ENCODE measurements at regions not wholly inside any gene's neighbourhood (a gene's known extent, or its start where the extent isn't known, plus 50 kb on each side); places are given as distances from the start of the nearest gene placed in this dataset.

DNA sequence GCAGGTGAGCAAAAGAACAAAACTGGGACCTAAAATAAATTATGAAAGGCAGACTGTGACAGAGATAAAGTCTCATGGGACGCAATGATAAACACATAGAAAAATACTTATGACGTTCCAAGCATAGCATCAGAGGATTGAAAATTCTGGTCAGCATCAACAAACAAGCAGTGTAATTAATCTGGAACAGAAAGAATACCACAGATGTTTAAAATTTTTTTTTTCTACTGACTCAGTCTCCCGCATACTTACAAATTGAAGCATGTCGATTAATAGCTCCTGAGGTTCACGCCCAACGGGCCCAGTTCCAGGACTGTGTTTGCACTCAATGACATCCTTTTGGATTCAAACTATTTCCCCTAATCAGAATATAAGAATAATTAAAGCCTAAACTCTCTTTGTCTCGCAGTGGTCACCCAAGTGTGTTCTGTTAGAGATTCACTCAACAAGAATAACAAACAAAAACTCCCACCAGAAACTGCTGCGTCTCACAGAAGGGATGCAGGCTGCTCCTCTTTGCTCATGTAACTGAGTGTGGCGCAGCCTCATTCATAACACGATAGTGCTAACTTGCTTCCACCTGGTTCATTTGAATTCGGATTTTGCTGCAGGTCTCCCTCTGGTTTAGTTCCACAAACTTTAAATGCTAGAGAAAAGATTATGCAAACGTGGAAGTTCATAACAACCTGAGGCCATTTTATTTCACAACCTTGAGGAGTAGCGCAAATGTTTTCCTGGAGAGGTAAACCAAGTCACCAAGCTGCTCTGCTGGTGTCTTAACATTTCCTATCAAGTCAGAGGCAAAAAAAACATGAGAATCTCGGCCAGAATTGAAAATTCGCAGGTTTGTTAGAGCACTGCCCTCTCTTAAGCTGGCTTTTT is 69.0 kb upstream of the CITED2 start:
- Mint-ChIP-seq H3K9me3 (no peaks in the 10 kb centered on the region), H3K27me3 (no peaks in the 10 kb centered on the region), H3K36me3 (ENCODE audit: low read depth) (no peaks in the 10 kb centered on the region), H3K4me1 (peaks cover 10% of the 10 kb centered on the region), H3K4me3 (no peak overlapping the region), H3K27ac (no peak overlapping the region)
- CTCF ChIA-PET: no interaction called here
- ATAC-seq (ENCODE audit: low read depth) (no peak), DNase-seq (no peak)
- intact Hi-C loops (cut with micrococcal nuclease): no loop called here
- POLR2A ChIA-PET: no interaction called here
- TF ChIP-seq, protein P1, sequence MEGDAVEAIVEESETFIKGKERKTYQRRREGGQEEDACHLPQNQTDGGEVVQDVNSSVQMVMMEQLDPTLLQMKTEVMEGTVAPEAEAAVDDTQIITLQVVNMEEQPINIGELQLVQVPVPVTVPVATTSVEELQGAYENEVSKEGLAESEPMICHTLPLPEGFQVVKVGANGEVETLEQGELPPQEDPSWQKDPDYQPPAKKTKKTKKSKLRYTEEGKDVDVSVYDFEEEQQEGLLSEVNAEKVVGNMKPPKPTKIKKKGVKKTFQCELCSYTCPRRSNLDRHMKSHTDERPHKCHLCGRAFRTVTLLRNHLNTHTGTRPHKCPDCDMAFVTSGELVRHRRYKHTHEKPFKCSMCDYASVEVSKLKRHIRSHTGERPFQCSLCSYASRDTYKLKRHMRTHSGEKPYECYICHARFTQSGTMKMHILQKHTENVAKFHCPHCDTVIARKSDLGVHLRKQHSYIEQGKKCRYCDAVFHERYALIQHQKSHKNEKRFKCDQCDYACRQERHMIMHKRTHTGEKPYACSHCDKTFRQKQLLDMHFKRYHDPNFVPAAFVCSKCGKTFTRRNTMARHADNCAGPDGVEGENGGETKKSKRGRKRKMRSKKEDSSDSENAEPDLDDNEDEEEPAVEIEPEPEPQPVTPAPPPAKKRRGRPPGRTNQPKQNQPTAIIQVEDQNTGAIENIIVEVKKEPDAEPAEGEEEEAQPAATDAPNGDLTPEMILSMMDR (IDR thresholded peaks at IDR 0.05): no peak

DNA sequence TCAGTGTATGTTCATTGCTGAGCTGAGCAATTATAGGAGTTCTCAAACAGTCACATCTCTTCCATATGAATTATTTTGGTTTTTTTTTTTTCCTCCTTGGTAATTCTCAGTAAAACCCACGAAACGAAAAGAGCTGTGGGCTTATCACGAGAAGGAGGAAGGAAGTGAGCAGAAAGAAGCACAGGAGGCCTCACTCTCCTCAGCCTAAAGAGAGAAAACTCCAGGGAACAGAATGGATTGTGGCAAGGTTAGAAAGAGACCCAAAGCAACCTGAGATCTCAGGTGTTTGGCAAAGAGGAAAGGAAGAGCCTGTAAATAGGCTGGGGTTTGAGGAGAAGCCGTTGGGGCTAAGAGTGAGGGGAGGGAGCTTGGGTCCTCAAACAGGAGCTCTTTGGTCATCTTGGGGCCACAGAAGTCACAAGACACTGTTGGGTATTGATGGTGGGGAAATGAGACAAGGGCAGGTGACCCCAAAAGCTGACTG is 67.8 kb upstream of the CITED2 start:
- DNase-seq (no peak), ATAC-seq (ENCODE audit: low read depth) (no peak)
- H3K9me3 Mint-ChIP-seq: no peaks in the 10 kb centered on the region
- no peak overlapping the region for H3K27ac Mint-ChIP-seq
- peaks cover 2% of the 10 kb centered on the region for H3K4me1 Mint-ChIP-seq
- TF ChIP-seq, protein P1 (IDR thresholded peaks at IDR 0.05): no peak
- intact Hi-C loops (cut with micrococcal nuclease): no loop called here
- H3K36me3 Mint-ChIP-seq (ENCODE audit: low read depth): no peaks in the 10 kb centered on the region
- ChIA-PET CTCF (no interaction called here), POLR2A (no interaction called here)
- no peak overlapping the region for H3K4me3 Mint-ChIP-seq
- no peaks in the 10 kb centered on the region for H3K27me3 Mint-ChIP-seq

DNA sequence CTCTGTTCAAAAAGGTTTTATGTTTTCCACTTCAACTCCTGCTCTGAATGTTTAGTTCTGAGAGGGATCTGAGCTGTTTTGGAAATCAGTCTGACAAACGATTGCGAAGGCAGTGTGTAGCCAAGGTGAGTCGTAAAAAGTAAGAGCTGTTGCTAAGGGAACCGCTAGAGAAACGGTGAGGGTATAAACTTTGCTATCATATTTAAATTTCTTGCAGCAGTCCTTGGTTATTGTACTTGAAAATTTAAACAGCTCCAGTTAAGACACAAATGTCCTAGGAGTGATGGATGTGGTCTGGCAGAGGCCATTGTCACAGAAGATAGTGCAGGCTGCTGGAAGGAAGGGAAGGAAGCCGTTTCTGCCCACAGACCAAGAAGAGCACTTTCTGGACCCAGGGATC is 64.9 kb upstream of the CITED2 start:
- intact Hi-C loops (cut with micrococcal nuclease): no loop called here
- ChIA-PET POLR2A (no interaction called here), CTCF (no interaction called here)
- Mint-ChIP-seq H3K9me3 (no peaks in the 10 kb centered on the region), H3K36me3 (ENCODE audit: low read depth) (no peaks in the 10 kb centered on the region), H3K4me1 (no peaks in the 10 kb centered on the region), H3K27ac (no peak overlapping the region), H3K4me3 (no peak overlapping the region), H3K27me3 (no peaks in the 10 kb centered on the region)
- no peak for ATAC-seq (ENCODE audit: low read depth)
- no peak for DNase-seq
- TF ChIP-seq, protein P1 (IDR thresholded peaks at IDR 0.05): no peak

DNA sequence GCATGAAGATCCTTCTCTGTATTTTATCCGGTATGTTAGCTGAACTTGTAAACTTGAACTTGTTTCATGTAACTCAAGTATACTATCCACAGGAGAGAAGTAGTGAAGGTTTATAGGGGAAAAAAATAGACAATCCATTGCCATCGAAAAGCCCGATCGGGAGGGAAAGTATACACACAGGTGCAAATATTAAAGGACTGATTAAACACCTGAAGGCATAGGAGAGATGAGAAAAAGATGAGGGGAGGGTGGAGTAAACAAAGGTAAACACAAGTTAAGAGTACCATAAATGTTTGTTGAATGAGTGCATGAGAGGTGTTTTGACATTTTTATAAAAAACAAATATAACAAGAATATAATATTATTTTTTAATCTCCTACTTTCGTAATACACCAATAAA is 64.3 kb upstream of the CITED2 start:
- POLR2A ChIA-PET: no interaction called here
- CTCF ChIA-PET: no interaction called here
- Mint-ChIP-seq H3K4me3 (no peak overlapping the region), H3K27me3 (no peaks in the 10 kb centered on the region), H3K36me3 (ENCODE audit: low read depth) (no peaks in the 10 kb centered on the region), H3K27ac (no peak overlapping the region), H3K4me1 (no peaks in the 10 kb centered on the region), H3K9me3 (no peaks in the 10 kb centered on the region)
- DNase-seq (no peak), ATAC-seq (ENCODE audit: low read depth) (no peak)
- TF ChIP-seq, protein P1 (IDR thresholded peaks at IDR 0.05): no peak
- intact Hi-C loops (cut with micrococcal nuclease): no loop called here

DNA sequence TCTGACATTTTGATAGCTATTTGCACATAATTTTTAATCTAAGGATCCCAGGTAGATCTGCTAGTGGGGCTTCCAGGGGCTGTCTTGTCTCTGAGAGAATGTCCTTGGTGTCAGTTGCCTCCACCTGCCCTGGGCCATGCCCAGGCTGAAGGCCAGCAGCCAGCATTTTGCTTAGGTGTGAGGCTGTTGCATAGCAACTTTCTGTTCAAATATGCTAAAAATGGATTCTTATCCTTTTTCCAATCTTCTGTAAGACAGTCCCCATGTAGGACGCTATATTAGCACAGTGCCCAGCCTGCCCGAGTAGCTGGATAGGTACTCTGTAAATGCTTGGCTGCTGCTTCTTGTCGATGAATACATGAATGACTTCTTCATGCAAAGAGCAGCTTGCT is 62.5 kb upstream of the CITED2 start:
- Mint-ChIP-seq H3K4me3 (no peak overlapping the region), H3K9me3 (no peaks in the 10 kb centered on the region), H3K27me3 (no peaks in the 10 kb centered on the region), H3K27ac (no peak overlapping the region), H3K4me1 (peaks cover 5% of the 10 kb centered on the region), H3K36me3 (ENCODE audit: low read depth) (no peaks in the 10 kb centered on the region)
- DNase-seq (no peak), ATAC-seq (ENCODE audit: low read depth) (no peak)
- TF ChIP-seq, protein P1 (IDR thresholded peaks at IDR 0.05): no peak
- ChIA-PET POLR2A (no interaction called here), CTCF (no interaction called here)
- intact Hi-C loops (cut with micrococcal nuclease): no loop called here
